ELR (cell line): ENCODE measurements at regions not wholly inside any gene's neighbourhood (a gene's known extent, or its start where the extent isn't known, plus 50 kb on each side); places are given as distances from the start of the nearest gene placed in this dataset.

Experiments
- DNase-seq: peaks from one replicate; pipeline ENCODE4 v3.0.0-alpha.2; 2015; ENCODE audit warnings: low read depth

GRCh38 chr10:113967126-113967525 lies 76.5 kb upstream of the ADRB1 start:
- DNase-seq, result no peak

GRCh38 chr10:113970641-113971040 lies 73.0 kb upstream of the ADRB1 start:
- DNase-seq, result no peak

GRCh38 chr10:113971349-113971973 lies 72.2 kb upstream of the ADRB1 start:
- no peak for DNase-seq

GRCh38 chr10:113977174-113977573 lies 66.5 kb upstream of the ADRB1 start:
- DNase-seq, result no peak

GRCh38 chr10:113978802-113979201 lies 64.9 kb upstream of the ADRB1 start:
- DNase-seq, result no peak

- DNase-seq, result no peak
Measured at GRCh38 chr10:113979409-113979808, 64.3 kb upstream of the ADRB1 start.

- DNase-seq, result peak; percentile 22
Measured at GRCh38 chr10:113980408-113981087, 63.1 kb upstream of the ADRB1 start.

- DNase-seq, result no peak
Measured at GRCh38 chr10:113982296-113982695, 61.4 kb upstream of the ADRB1 start.

GRCh38 chr10:113982769-113983168 lies 60.9 kb upstream of the ADRB1 start:
- DNase-seq, result no peak

- no peak for DNase-seq
Measured at GRCh38 chr10:113983552-113983951, 60.1 kb upstream of the ADRB1 start.

GRCh38 chr10:113985297-113985844 lies 58.3 kb upstream of the ADRB1 start:
- DNase-seq, result no peak

- DNase-seq, result no peak
Measured at GRCh38 chr10:113986316-113986715, 57.4 kb upstream of the ADRB1 start.

- no peak for DNase-seq
Measured at GRCh38 chr10:113987156-113987555, 56.5 kb upstream of the ADRB1 start.

GRCh38 chr10:113987805-113988204 lies 55.9 kb upstream of the ADRB1 start:
- DNase-seq, result peak; percentile 9

GRCh38 chr10:113988535-113988934 lies 55.1 kb upstream of the ADRB1 start:
- DNase-seq, result no peak

- DNase-seq, result no peak
Measured at GRCh38 chr10:113991091-113991860, 52.4 kb upstream of the ADRB1 start.

GRCh38 chr10:113992471-113993011 lies 51.1 kb upstream of the ADRB1 start:
- DNase-seq, result peak; percentile 42

GRCh38 chr10:113993489-113993991 lies 50.1 kb upstream of the ADRB1 start:
- no peak for DNase-seq
